IMR-90 (cell line): ENCODE measurements at regions not wholly inside any gene's neighbourhood (a gene's known extent, or its start where the extent isn't known, plus 50 kb on each side); places are given as distances from the start of the nearest gene placed in this dataset.

Experiments
- CTCF ChIP-seq: conservative IDR thresholded peaks from 2 replicates; pipeline ENCODE4 v1.5.1; 2012; ENCODE audit warnings: mild to moderate bottlenecking, low read depth, low read length, improper control_type of control experiment
- FOS ChIP-seq: fragments of 150-350 bp; IDR thresholded peaks from 2 replicates; pipeline ENCODE4 v1.6.1; 2016; ENCODE audit warnings: low read depth, low read length
- MXI1 ChIP-seq: IDR thresholded peaks from 2 replicates; pipeline ENCODE4 v1.6.1; 2012; ENCODE audit warnings: low read depth, mild to moderate bottlenecking, low read length, moderate library complexity, borderline replicate concordance
- POLR2A ChIP-seq: IDR thresholded peaks from 2 replicates; pipeline ENCODE4 v1.6.1; 2012; ENCODE audit warnings: mild to moderate bottlenecking, low read depth, low read length
- SMC3 ChIP-seq: fragments of 150-350 bp; IDR thresholded peaks from 2 replicates; pipeline ENCODE4 v1.6.1; 2016; ENCODE audit warnings: low read depth, mild to moderate bottlenecking, antibody characterized with exemption, low read length, moderate library complexity

GRCh38 chr16:58962811-58963210, 228.7 kb upstream of the GOT2 start:
- no peak for TF ChIP-seq CTCF
- no peak for TF ChIP-seq FOS
- no peak for TF ChIP-seq SMC3
- TF ChIP-seq POLR2A = no peak
- no peak for TF ChIP-seq MXI1
